SK-N-SH (cell line): ENCODE measurements at regions not wholly inside any gene's neighbourhood (a gene's known extent, or its start where the extent isn't known, plus 50 kb on each side); places are given as distances from the start of the nearest gene placed in this dataset.
A peak's percentile ranks its signal among the peaks of the same experiment; 100 is the strongest.

ENCODE experiments used
- CTCF ChIA-PET: fragments of 300-600, 350-600 bp; formaldehyde crosslinking; extraction: SDS; loops from one replicate; lab custom pipeline; 2021; lab: Yijun Ruan, JAX
- POLR2A ChIA-PET: fragments of 350-600 bp; sonication (Branson Sonifier 250); formaldehyde crosslinking; extraction: SDS; loops from one replicate; lab custom pipeline; 2020; ENCODE audit warnings: antibody characterized with exemption, inconsistent platforms; lab: Yijun Ruan, JAX
- DNase-seq: peaks from one replicate; pipeline ENCODE4 v3.0.0; 2012
- H2AFZ ChIP-seq: fragments of 200-600 bp; sonication (generic); 2 replicates; pipeline ENCODE4 v1.8.1; 2016; ENCODE audit warnings: antibody characterized with exemption, mild to moderate bottlenecking, low read depth
- H3F3A ChIP-seq: fragments of 200-600 bp; sonication (generic); replicated peaks from 2 replicates; pipeline ENCODE3; 2016; ENCODE audit warnings: antibody characterized with exemption, mild to moderate bottlenecking; ENCODE audit not compliant: insufficient read depth
- H3K27ac ChIP-seq, 2 experiments: fragments of 200-500 bp in 1 of 2; fragments of 200-600 bp in 1 of 2; sonication (Bioruptor generic) in 1 of 2; sonication (generic), shearing (Covaris generic) in 1 of 2; 2 replicates each; pipeline versions ENCODE4 v1.5.1 to v1.6.1; 2014 to 2016; ENCODE audit warnings: low read depth in 2 of 2, inconsistent platforms in 1 of 2, low read length in 1 of 2, mild to moderate bottlenecking in 1 of 2, mixed read lengths in 1 of 2
- H3K27me3 ChIP-seq: fragments of 200-600 bp; sonication (generic), shearing (Covaris generic); 2 replicates; pipeline ENCODE4 v1.6.1; 2016; ENCODE audit warnings: mixed run types; ENCODE audit not compliant: insufficient read depth
- H3K36me3 ChIP-seq, 2 experiments: fragments of 200-500 bp in 1 of 2; fragments of 200-600 bp in 1 of 2; sonication (Bioruptor generic) in 1 of 2; sonication (generic) in 1 of 2; replicated peaks in 1 of 2; 2 replicates each; pipeline versions ENCODE3 to v1.5.1; 2014 to 2016; ENCODE audit warnings: low read length in 1 of 2, mild to moderate bottlenecking in 1 of 2; ENCODE audit not compliant: insufficient read depth in 2 of 2, control insufficient read depth in 1 of 2
- H3K4me1 ChIP-seq, 2 experiments: fragments of 200-500 bp in 1 of 2; fragments of 200-600 bp in 1 of 2; sonication (Bioruptor generic) in 1 of 2; sonication (generic), shearing (Covaris generic) in 1 of 2; 2 replicates each; pipeline versions ENCODE4 v1.5.1 to v1.6.1; 2014 to 2016; ENCODE audit warnings: low read depth in 1 of 2, low read length in 1 of 2, mixed run types in 1 of 2; ENCODE audit not compliant: insufficient read depth in 2 of 2, control insufficient read depth in 1 of 2
- H3K4me2 ChIP-seq: fragments of 200-600 bp; sonication (generic), shearing (Covaris generic); 2 replicates; pipeline ENCODE4 v1.6.1; 2017; ENCODE audit warnings: mixed run types
- H3K4me3 ChIP-seq, 2 experiments: fragments of 200-500 bp in 1 of 2; fragments of 200-600 bp in 1 of 2; sonication (Bioruptor generic) in 1 of 2; sonication (generic), shearing (Covaris generic) in 1 of 2; 2 replicates each; pipeline versions ENCODE4 v1.5.1 to v1.8.1; 2014 to 2016; ENCODE audit warnings: low read depth in 2 of 2, inconsistent platforms in 1 of 2, low read length in 1 of 2, mild to moderate bottlenecking in 1 of 2, mixed read lengths in 1 of 2, moderate library complexity in 1 of 2
- H3K79me2 ChIP-seq: fragments of 200-600 bp; sonication (generic); 2 replicates; pipeline ENCODE4 v1.8.1; 2017; ENCODE audit warnings: mild to moderate bottlenecking; ENCODE audit not compliant: insufficient read depth
- H3K9ac ChIP-seq: fragments of 200-600 bp; sonication (generic); 2 replicates; pipeline ENCODE4 v1.6.1; 2017; ENCODE audit warnings: mixed run types
- H3K9me2 ChIP-seq: fragments of 200-600 bp; sonication (generic); 2 replicates; pipeline ENCODE4 v1.6.1; 2017; ENCODE audit warnings: mixed run types
- H3K9me3 ChIP-seq: fragments of 200-600 bp; sonication (generic); 2 replicates; pipeline ENCODE4 v1.6.1; 2017; ENCODE audit warnings: mixed run types, mild to moderate bottlenecking, moderate library complexity
- H4K20me1 ChIP-seq: fragments of 200-600 bp; sonication (generic); 2 replicates; pipeline ENCODE4 v1.6.1; 2017; ENCODE audit warnings: mild to moderate bottlenecking, mixed run types; ENCODE audit not compliant: insufficient read depth
- CHD2 ChIP-seq: fragments of 150-350 bp; IDR thresholded peaks from 2 replicates; pipeline ENCODE4 v1.6.1; 2018; ENCODE audit warnings: low read length; ENCODE audit not compliant: partially characterized antibody
- EP300 ChIP-seq, 2 experiments: IDR thresholded peaks; 2 replicates each; pipeline versions ENCODE4 v1.4.0 to v1.6.1; 2012; ENCODE audit warnings: borderline replicate concordance in 1 of 2, low read depth in 1 of 2, low read length in 1 of 2
- GATA2 ChIP-seq: sonication (generic); formaldehyde crosslinking; IDR thresholded peaks from 2 replicates; pipeline ENCODE4 v1.5.0; 2020; ENCODE audit warnings: mild to moderate bottlenecking, missing genetic modification reagents
- PBX3 ChIP-seq: IDR thresholded peaks from 2 replicates; pipeline ENCODE4; 2012
- RCOR1 ChIP-seq: fragments of 150-350 bp; IDR thresholded peaks from 2 replicates; pipeline ENCODE4 v1.6.1; 2017; ENCODE audit warnings: antibody characterized with exemption, low read length
- SMC3 ChIP-seq: IDR thresholded peaks from 2 replicates; pipeline ENCODE4 v1.6.1; 2012; ENCODE audit warnings: low read depth, low read length, improper control_type of control experiment
- USF2 ChIP-seq: fragments of 150-350 bp; IDR thresholded peaks from 2 replicates; pipeline ENCODE4 v1.6.1; 2017; ENCODE audit warnings: antibody characterized with exemption, low read length, low read depth, borderline replicate concordance
- YY1 ChIP-seq: IDR thresholded peaks from 2 replicates; pipeline ENCODE4 v1.4.0; 2012; ENCODE audit warnings: low read depth, mild to moderate bottlenecking
- WGBS: methylation state at CpG from one replicate; pipeline ENCODE4 v1.1.6; 2017; ENCODE audit warnings: low lambda C conversion rate; 5-methylcytosine and 5-hydroxymethylcytosine counted together
- TF ChIP-seq, protein P1 (sequence below): IDR thresholded peaks from 2 replicates; pipeline ENCODE4 v1.4.0; 2012; ENCODE audit warnings: low read depth, borderline replicate concordance

GRCh38 chrX:124679199-124679598 lies 332.8 kb downstream of the SH2D1A start:
- WGBS, result 2% methylated on average over 3 of the region's 3 CpGs
- H3K4me3 ChIP-seq, result no peak overlapping the region
- peak; percentile 3 for DNase-seq
- no peaks in the 10 kb centered on the region for H3K79me2 ChIP-seq
- no peaks in the 10 kb centered on the region for H3K9me3 ChIP-seq
- H4K20me1 ChIP-seq, result no peaks in the 10 kb centered on the region
- H2AFZ ChIP-seq, result no peak overlapping the region
- no peak overlapping the region for H3K27ac ChIP-seq
- no peaks in the 10 kb centered on the region for H3K27me3 ChIP-seq
- ChIA-PET CTCF (no interaction called here), POLR2A (no interaction called here)
- no peaks in the 10 kb centered on the region for H3F3A ChIP-seq
- H3K36me3 ChIP-seq, result no peaks in the 10 kb centered on the region
- TF ChIP-seq PBX3 (no peak), GATA2 (peak; percentile 76), USF2 (no peak), EP300 (IDR thresholded peaks at IDR 0.05; ENCODE audit: borderline replicate concordance in 1 of 2, low read depth in 1 of 2, low read length in 1 of 2) (peak in 1 of 2 experiments; percentile 41; a peak in 1 of 4 replicates), RCOR1 (peak; percentile 51; the same call in 1 of the 2 replicates), CHD2 (peak; percentile 26)
- H3K4me1 ChIP-seq, result no peaks in the 10 kb centered on the region
- no peaks in the 10 kb centered on the region for H3K9me2 ChIP-seq
- no peak overlapping the region for H3K9ac ChIP-seq
- no peak overlapping the region for H3K4me2 ChIP-seq

- CTCF ChIA-PET, result no interaction called here
- TF ChIP-seq YY1 (no peak), EP300 (IDR thresholded peaks at IDR 0.05; ENCODE audit: borderline replicate concordance in 1 of 2, low read depth in 1 of 2, low read length in 1 of 2) (peak in 1 of 2 experiments; percentile 74; a peak in 2 of 4 replicates), RCOR1 (peak; percentile 55; the same call in 1 of the 2 replicates), GATA2 (peak; percentile 65), SMC3 (no peak)
- TF ChIP-seq, protein P1, sequence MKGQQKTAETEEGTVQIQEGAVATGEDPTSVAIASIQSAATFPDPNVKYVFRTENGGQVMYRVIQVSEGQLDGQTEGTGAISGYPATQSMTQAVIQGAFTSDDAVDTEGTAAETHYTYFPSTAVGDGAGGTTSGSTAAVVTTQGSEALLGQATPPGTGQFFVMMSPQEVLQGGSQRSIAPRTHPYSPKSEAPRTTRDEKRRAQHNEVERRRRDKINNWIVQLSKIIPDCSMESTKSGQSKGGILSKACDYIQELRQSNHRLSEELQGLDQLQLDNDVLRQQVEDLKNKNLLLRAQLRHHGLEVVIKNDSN, result no peak
- POLR2A ChIA-PET, result no interaction called here
Measured at GRCh38 chrX:124680287-124680686, 333.9 kb downstream of the SH2D1A start.

More at GRCh38 chrX:124680287-124680686, 333.9 kb downstream of the SH2D1A start:
- no peaks in the 10 kb centered on the region for H4K20me1 ChIP-seq
- no peak overlapping the region for H3K4me2 ChIP-seq
- no peaks in the 10 kb centered on the region for H3K79me2 ChIP-seq
- H3K9ac ChIP-seq, result no peak overlapping the region
- peak; percentile 1 for DNase-seq
- WGBS, result 1% methylated on average over 2 of the region's 2 CpGs
- H3K4me3 ChIP-seq, result no peak overlapping the region
- H2AFZ ChIP-seq, result no peak overlapping the region
- no peaks in the 10 kb centered on the region for H3K9me3 ChIP-seq
- H3K27me3 ChIP-seq, result no peaks in the 10 kb centered on the region
- no peaks in the 10 kb centered on the region for H3K4me1 ChIP-seq
- no peak overlapping the region for H3K27ac ChIP-seq
- H3F3A ChIP-seq, result no peaks in the 10 kb centered on the region
- H3K9me2 ChIP-seq, result no peaks in the 10 kb centered on the region
- no peaks in the 10 kb centered on the region for H3K36me3 ChIP-seq
